Gastroesophageal sphincter (tissue), 4 donors: ENCODE measurements at regions not wholly inside any gene's neighbourhood (a gene's known extent, or its start where the extent isn't known, plus 50 kb on each side); places are given as distances from the start of the nearest gene placed in this dataset.
A peak's percentile ranks its signal among the peaks of the same experiment; 100 is the strongest.

ENCODE experiments used
- ATAC-seq: fragments of 150-250 bp; one replicate; pipeline ENCODE4 v1.9.1; 2016; ENCODE audit warnings: mild to moderate bottlenecking, moderate library complexity
- H3K27ac ChIP-seq, 4 donors: fragments of 200-600 bp; sonication (generic) in 3 of 4; 1 replicate in 3 of 4; 2 replicates in 1 of 4; pipeline ENCODE4 v1.5.1; 2016 to 2019
- H3K27me3 ChIP-seq: fragments of 200-600 bp; sonication (generic); one replicate; pipeline ENCODE4 v1.5.1; 2019
- H3K36me3 ChIP-seq, 2 donors: fragments of 200-600 bp; sonication (generic); one replicate each; pipeline ENCODE4 v1.5.1; 2019; ENCODE audit warnings: control low read depth in 1 of 2
- H3K4me1 ChIP-seq, 3 donors: fragments of 200-600 bp; sonication (generic); 1 replicate in 2 of 3; 2 replicates in 1 of 3; pipeline ENCODE4 v1.5.1; 2016 to 2019; ENCODE audit warnings: control low read depth in 2 of 3
- H3K4me3 ChIP-seq, 2 donors: fragments of 200-600 bp; sonication (generic); one replicate each; pipeline ENCODE4 v1.5.1; 2019; ENCODE audit warnings: mild to moderate bottlenecking in 1 of 2, moderate library complexity in 1 of 2
- H3K9me3 ChIP-seq, 3 donors: fragments of 200-600 bp; sonication (generic); one replicate each; pipeline ENCODE4 v1.5.1; 2017 to 2019; ENCODE audit warnings: control low read depth in 2 of 3
- CTCF ChIP-seq, 4 experiments: fragments of 200-600 bp in 2 of 4; fragments of 450-650 bp in 2 of 4; sonication (generic) in 1 of 4; IDR thresholded peaks; one replicate each; pipeline ENCODE4 v1.5.1; 2017 to 2019; ENCODE audit warnings: antibody characterized with exemption in 4 of 4, mild to moderate bottlenecking in 2 of 4, moderate library complexity in 2 of 4
- EP300 ChIP-seq: sonication (generic); formaldehyde crosslinking; IDR thresholded peaks from one replicate; pipeline ENCODE4 v1.6.1; 2017; ENCODE audit warnings: antibody characterized with exemption, mild to moderate bottlenecking
- POLR2A ChIP-seq, 2 donors: fragments of 450-650 bp; IDR thresholded peaks; one replicate each; pipeline ENCODE4 v1.6.1; 2017; ENCODE audit warnings: antibody characterized with exemption in 2 of 2, mild to moderate bottlenecking in 2 of 2, moderate library complexity in 1 of 2
- POLR2AphosphoS5 ChIP-seq: sonication (generic); formaldehyde crosslinking; IDR thresholded peaks from one replicate; pipeline ENCODE4 v1.6.1; 2017; ENCODE audit warnings: antibody characterized with exemption
- WGBS, 2 donors: methylation state at CpG; one replicate each; pipeline ENCODE4 v1.1.5; 2018; ENCODE audit warnings: low coverage in 1 of 2; 5-methylcytosine and 5-hydroxymethylcytosine counted together

GRCh38 chr5:38782180-38782835 is 63.5 kb upstream of the OSMR start:
- H3K36me3 ChIP-seq, result no peaks in the 10 kb centered on the region
- no peaks in the 10 kb centered on the region for H3K9me3 ChIP-seq
- H3K27me3 ChIP-seq, result no peaks in the 10 kb centered on the region
- H3K4me3 ChIP-seq, result no peak overlapping the region
- ATAC-seq, result no peak
- TF ChIP-seq POLR2AphosphoS5, result no peak
- no peak for TF ChIP-seq CTCF (IDR thresholded peaks at IDR 0.05)
- no peak for TF ChIP-seq EP300
- TF ChIP-seq POLR2A (IDR thresholded peaks at IDR 0.05), result no peak
- 80 to 93% methylated on average over 1 of the region's 1 CpG for WGBS, 2 donors
- H3K27ac ChIP-seq, result peak overlapping the region; percentile 63 to 73 (median 66)
- peaks cover 8 to 39% (median 14%) of the 10 kb centered on the region in 3 donors for H3K4me1 ChIP-seq

GRCh38 chr5:38783011-38783561 is 62.7 kb upstream of the OSMR start:
- Histone ChIP-seq H3K4me1 (peaks cover 8 to 39% (median 14%) of the 10 kb centered on the region in 3 donors), H3K9me3 (no peaks in the 10 kb centered on the region), H3K36me3 (no peaks in the 10 kb centered on the region), H3K27ac (peak overlapping the region; percentile 63 to 73 (median 66)), H3K27me3 (no peaks in the 10 kb centered on the region), H3K4me3 (no peak overlapping the region)
- TF ChIP-seq CTCF (IDR thresholded peaks at IDR 0.05), result peak in 3 of 4 experiments; percentile 35 to 60 (median 45)
- TF ChIP-seq POLR2A (IDR thresholded peaks at IDR 0.05), result no peak
- TF ChIP-seq POLR2AphosphoS5, result peak; percentile 31
- no peak for TF ChIP-seq EP300
- peak; percentile 96 for ATAC-seq
- 0 to 13% methylated on average over 1 to 2 of the region's 2 CpGs for WGBS, 2 donors

- no peak overlapping the region for H3K27ac ChIP-seq
- WGBS, 2 donors, result 95 to 100% methylated on average over 2 of the region's 2 CpGs
- no peaks in the 10 kb centered on the region for H3K36me3 ChIP-seq
- no peaks in the 10 kb centered on the region for H3K9me3 ChIP-seq
- no peak overlapping the region for H3K4me3 ChIP-seq
- no peaks in the 10 kb centered on the region for H3K4me1 ChIP-seq
- TF ChIP-seq POLR2AphosphoS5, result no peak
- TF ChIP-seq CTCF (IDR thresholded peaks at IDR 0.05), result no peak
- TF ChIP-seq EP300, result no peak
- TF ChIP-seq POLR2A (IDR thresholded peaks at IDR 0.05), result no peak
- no peaks in the 10 kb centered on the region for H3K27me3 ChIP-seq
- ATAC-seq, result no peak
Observed at GRCh38 chr5:38789134-38789533, 56.7 kb upstream of the OSMR start.

- 83 to 90% methylated on average over 2 of the region's 2 CpGs for WGBS, 2 donors
- TF ChIP-seq POLR2A (IDR thresholded peaks at IDR 0.05) (no peak), POLR2AphosphoS5 (no peak), EP300 (no peak), CTCF (IDR thresholded peaks at IDR 0.05) (no peak)
- peaks cover 0 to under 1% (median 0%) of the 10 kb centered on the region in 3 donors for H3K4me1 ChIP-seq
- no peak overlapping the region for H3K27ac ChIP-seq
- no peaks in the 10 kb centered on the region for H3K36me3 ChIP-seq
- H3K4me3 ChIP-seq, result no peak overlapping the region
- no peak for ATAC-seq
- no peaks in the 10 kb centered on the region for H3K9me3 ChIP-seq
- no peaks in the 10 kb centered on the region for H3K27me3 ChIP-seq
Observed at GRCh38 chr5:38789777-38790176, 56.0 kb upstream of the OSMR start.

- Histone ChIP-seq H3K4me3 (no peak overlapping the region), H3K27me3 (no peaks in the 10 kb centered on the region), H3K9me3 (no peaks in the 10 kb centered on the region), H3K4me1 (peaks cover 0 to 5% (median 0%) of the 10 kb centered on the region in 3 donors), H3K36me3 (no peaks in the 10 kb centered on the region), H3K27ac (no peak overlapping the region)
- 88 to 100% methylated on average over 1 of the region's 1 CpG for WGBS, 2 donors
- ATAC-seq, result no peak
- TF ChIP-seq POLR2AphosphoS5, result no peak
- TF ChIP-seq POLR2A (IDR thresholded peaks at IDR 0.05), result no peak
- TF ChIP-seq CTCF (IDR thresholded peaks at IDR 0.05), result no peak
- TF ChIP-seq EP300, result no peak
Observed at GRCh38 chr5:38790268-38790667, 55.5 kb upstream of the OSMR start.
